GM12892 (cell line): ENCODE measurements at regions not wholly inside any gene's neighbourhood (a gene's known extent, or its start where the extent isn't known, plus 50 kb on each side); places are given as distances from the start of the nearest gene placed in this dataset.

Experiments
- POLR2A ChIP-seq: IDR thresholded peaks from 2 replicates; pipeline ENCODE4 v1.6.1; 2011; ENCODE audit warnings: low read depth, low read length, control low read depth
- POLR2AphosphoS5 ChIP-seq: IDR thresholded peaks from 2 replicates; pipeline ENCODE4 v1.6.1; 2011; ENCODE audit warnings: low read depth, low read length, control low read depth
- TAF1 ChIP-seq: IDR thresholded peaks from 2 replicates; pipeline ENCODE4 v1.6.1; 2011; ENCODE audit warnings: low read depth, mild to moderate bottlenecking, control low read depth, low read length, borderline replicate concordance

GRCh38 chr1:101444381-101444780 lies 207.6 kb downstream of the S1PR1 start:
- no peak for TF ChIP-seq POLR2A
- no peak for TF ChIP-seq POLR2AphosphoS5
- no peak for TF ChIP-seq TAF1
